Aorta (tissue), 5 donors: ENCODE measurements at regions not wholly inside any gene's neighbourhood (a gene's known extent, or its start where the extent isn't known, plus 50 kb on each side); places are given as distances from the start of the nearest gene placed in this dataset.
"Not testable (repeated sequence)": the region's sequence is repeated elsewhere in the genome, so short reads cannot be mapped to it uniquely, and the experiment has no call there.

Experiments
- ATAC-seq: fragments of 200-7000 bp; cut with Tn5 transposase; one replicate; pipeline ENCODE4 v1.9.1; 2022; ENCODE audit warnings: moderate library complexity; ENCODE audit not compliant: low FRiP score
- DNase-seq, 2 donors: peaks; one replicate each; pipeline ENCODE4 v3.0.0-alpha.2; 2020
- H3K27ac ChIP-seq, 2 donors: one replicate each; pipeline ENCODE4 v1.5.1; 2013; ENCODE audit warnings: low read length in 2 of 2, mild to moderate bottlenecking in 2 of 2, moderate library complexity in 2 of 2, control low read depth in 1 of 2, inconsistent platforms in 1 of 2, low read depth in 1 of 2
- H3K27me3 ChIP-seq, 2 donors: one replicate each; pipeline ENCODE4 v1.6.1; 2013; ENCODE audit warnings: control low read depth in 1 of 2, low read length in 1 of 2, mild to moderate bottlenecking in 1 of 2, moderate library complexity in 1 of 2; ENCODE audit not compliant: insufficient read depth in 2 of 2, control insufficient read depth in 1 of 2
- H3K36me3 ChIP-seq, 2 donors: one replicate each; pipeline ENCODE4 v1.6.1; 2013; ENCODE audit warnings: control low read depth in 1 of 2, low read length in 1 of 2, mild to moderate bottlenecking in 1 of 2; ENCODE audit not compliant: insufficient read depth in 2 of 2, control insufficient read depth in 1 of 2
- H3K4me1 ChIP-seq, 2 donors: one replicate each; pipeline ENCODE4 v1.6.1; 2013; ENCODE audit warnings: low read length in 2 of 2, control low read depth in 1 of 2, mild to moderate bottlenecking in 1 of 2, moderate library complexity in 1 of 2; ENCODE audit not compliant: insufficient read depth in 2 of 2, control insufficient read depth in 1 of 2
- H3K4me3 ChIP-seq, 2 donors: one replicate each; pipeline ENCODE4 v1.5.1; 2013; ENCODE audit warnings: low read length in 2 of 2, control low read depth in 1 of 2, mild to moderate bottlenecking in 1 of 2
- H3K9me3 ChIP-seq: one replicate; pipeline ENCODE4 v1.6.1; 2013; ENCODE audit warnings: mild to moderate bottlenecking, low read length; ENCODE audit not compliant: control insufficient read depth
- WGBS, 2 donors: extraction: QIAGEN DNeasy Blood & Tissue Kit; methylation state at CpG; one replicate each; pipeline ENCODE4 v1.1.7; 2013; 5-methylcytosine and 5-hydroxymethylcytosine counted together
- intact Hi-C, 2 donors: fragments of 100-400 bp; cut with DNase I; formaldehyde crosslinking; loops; one replicate each; pipeline versions ENCODE4 v1.14.2 to v1.15.0; 2022
- donor health status: healthy with polysubstance abuse.
- donor health status: Bipolar disorder and iron deficiency.
- donor health status: DM: no; HTN: no; CAD: no.
- donor health status: DM: no; HTN: no; CAD: no.
- donor health status: DM: yes; HTN: yes; CAD: no.

DNA sequence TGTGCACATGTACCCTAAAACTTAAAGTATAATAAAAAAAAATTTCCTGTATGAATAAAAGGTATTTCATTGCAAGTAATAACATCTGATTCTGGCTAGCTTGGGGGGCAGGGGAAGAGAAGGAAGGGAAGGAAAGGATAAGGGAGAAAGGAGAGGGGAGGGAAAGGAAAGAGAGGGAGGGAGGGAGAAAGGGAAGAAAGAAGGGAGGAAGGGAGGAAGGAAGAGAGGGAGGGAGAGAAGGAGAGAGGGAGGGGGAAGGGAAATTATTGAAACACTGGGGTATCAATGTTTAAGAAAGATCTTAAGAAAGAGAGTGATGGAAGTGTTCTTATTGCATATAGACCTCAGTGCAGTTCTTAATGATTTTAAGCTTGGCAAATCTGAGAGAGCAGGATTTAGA, 129.8 kb upstream of the ZNF366 start:
- Histone ChIP-seq H3K27ac (no peak overlapping the region), H3K4me1 (no peaks in the 10 kb centered on the region), H3K27me3 (no peaks in the 10 kb centered on the region), H3K36me3 (no peaks in the 10 kb centered on the region), H3K9me3 (no peaks in the 10 kb centered on the region), H3K4me3 (no peak overlapping the region)
- intact Hi-C loops, result no loop called here
- ATAC-seq (no peak), DNase-seq (no peak)

DNA sequence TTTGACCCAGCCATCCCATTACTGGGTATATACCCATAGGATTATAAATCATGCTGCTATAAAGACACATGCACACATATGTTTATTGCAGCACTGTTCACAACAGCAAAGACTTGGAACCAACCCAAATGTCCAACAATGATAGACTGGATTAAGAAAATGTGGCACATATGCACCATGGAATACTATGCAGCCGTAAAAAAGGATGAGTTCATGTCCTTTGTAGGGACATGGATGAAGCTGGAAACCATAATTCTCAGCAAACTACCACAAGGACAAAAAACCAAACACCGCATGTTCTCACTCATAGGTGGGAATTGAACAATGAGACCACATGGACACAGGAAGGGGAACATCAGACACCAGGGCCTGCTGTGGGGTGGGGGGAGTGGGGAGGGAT, 129.4 kb upstream of the ZNF366 start:
- ATAC-seq, H3K27ac ChIP-seq, H3K4me1 ChIP-seq, H3K27me3 ChIP-seq, H3K36me3 ChIP-seq, H3K9me3 ChIP-seq, intact Hi-C loops, H3K4me3 ChIP-seq, DNase-seq: not testable (repeated sequence)
- WGBS, 2 donors, result 97 to 99% methylated on average over 2 of the region's 2 CpGs

DNA sequence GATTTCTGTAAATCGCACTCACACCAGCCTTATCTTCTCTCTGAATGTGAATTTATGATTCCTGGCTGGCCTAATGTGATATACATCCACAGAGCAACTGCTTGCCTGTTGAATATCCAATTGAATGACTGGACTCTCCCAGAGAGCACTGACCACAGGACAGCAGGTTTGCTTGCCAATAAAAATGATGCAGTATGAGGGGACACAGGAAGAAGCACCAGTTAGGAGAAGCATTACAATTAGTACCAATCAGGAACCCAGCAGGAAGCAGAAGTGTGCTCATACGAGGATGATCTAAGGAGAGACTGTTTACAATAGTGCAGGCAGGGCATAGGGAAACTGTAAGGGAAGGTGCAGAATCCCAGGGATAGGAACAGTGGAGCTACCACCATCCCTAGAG, 127.2 kb upstream of the ZNF366 start:
- no peak for DNase-seq
- Histone ChIP-seq H3K4me1 (no peaks in the 10 kb centered on the region), H3K27me3 (no peaks in the 10 kb centered on the region), H3K27ac (no peak overlapping the region), H3K4me3 (no peak overlapping the region), H3K36me3 (no peaks in the 10 kb centered on the region), H3K9me3 (no peaks in the 10 kb centered on the region)
- no peak for ATAC-seq
- 79 to 84% methylated on average over 2 of the region's 2 CpGs for WGBS, 2 donors
- intact Hi-C loops, result no loop called here

DNA sequence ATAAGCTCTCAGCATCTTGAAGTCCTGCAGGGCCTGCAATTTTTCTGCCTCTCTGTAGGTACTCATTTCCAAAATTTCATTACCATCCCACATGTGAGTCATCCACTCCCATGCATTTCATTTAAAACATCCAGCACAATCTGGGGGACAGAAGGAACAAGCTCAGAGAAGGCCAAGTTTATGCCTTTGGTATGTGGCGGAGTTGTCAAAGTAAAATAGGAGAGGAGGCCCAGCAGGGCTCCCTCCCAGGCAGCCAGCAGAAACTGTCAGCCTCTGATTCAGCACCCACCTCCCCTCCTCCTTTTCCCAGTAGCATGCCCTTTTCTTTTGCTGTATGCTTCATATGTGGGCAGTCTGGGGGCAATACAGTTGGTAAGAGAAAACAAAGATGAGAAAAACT, 126.4 kb upstream of the ZNF366 start:
- intact Hi-C loops, result no loop called here
- H3K27ac ChIP-seq, result no peak overlapping the region
- H3K27me3 ChIP-seq, result no peaks in the 10 kb centered on the region
- H3K4me3 ChIP-seq, result no peak overlapping the region
- DNase-seq (no peak), ATAC-seq (no peak)
- H3K9me3 ChIP-seq, result no peaks in the 10 kb centered on the region
- 63 to 65% methylated on average over 1 of the region's 1 CpG for WGBS, 2 donors
- H3K36me3 ChIP-seq, result no peaks in the 10 kb centered on the region
- H3K4me1 ChIP-seq, result no peaks in the 10 kb centered on the region

DNA sequence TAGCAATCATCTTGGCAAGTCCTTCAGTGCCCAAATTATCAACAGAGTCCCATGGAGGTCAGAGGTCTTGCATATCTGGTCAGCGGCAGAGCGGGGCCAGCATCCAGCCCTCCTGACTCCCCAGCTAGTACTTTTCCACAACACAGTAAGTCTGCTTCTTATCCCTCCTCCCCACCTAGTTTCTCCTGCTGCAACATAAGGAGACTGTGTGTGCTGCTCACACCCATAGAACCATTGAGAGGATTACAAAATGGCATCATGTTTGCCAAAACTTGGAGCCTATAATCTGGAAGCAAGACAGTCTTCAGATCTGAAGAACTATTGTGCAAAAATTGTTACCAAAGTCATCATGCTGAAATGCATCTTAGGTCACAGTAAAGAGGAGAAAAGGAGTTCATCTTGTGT, 125.8 kb upstream of the ZNF366 start:
- intact Hi-C loops, result no loop called here
- Histone ChIP-seq H3K27me3 (no peaks in the 10 kb centered on the region), H3K27ac (no peak overlapping the region), H3K4me3 (no peak overlapping the region), H3K4me1 (no peaks in the 10 kb centered on the region), H3K36me3 (no peaks in the 10 kb centered on the region), H3K9me3 (no peaks in the 10 kb centered on the region)
- no peak for DNase-seq
- ATAC-seq, result no peak
- WGBS, 2 donors, result 92 to 97% methylated on average over 2 of the region's 2 CpGs

DNA sequence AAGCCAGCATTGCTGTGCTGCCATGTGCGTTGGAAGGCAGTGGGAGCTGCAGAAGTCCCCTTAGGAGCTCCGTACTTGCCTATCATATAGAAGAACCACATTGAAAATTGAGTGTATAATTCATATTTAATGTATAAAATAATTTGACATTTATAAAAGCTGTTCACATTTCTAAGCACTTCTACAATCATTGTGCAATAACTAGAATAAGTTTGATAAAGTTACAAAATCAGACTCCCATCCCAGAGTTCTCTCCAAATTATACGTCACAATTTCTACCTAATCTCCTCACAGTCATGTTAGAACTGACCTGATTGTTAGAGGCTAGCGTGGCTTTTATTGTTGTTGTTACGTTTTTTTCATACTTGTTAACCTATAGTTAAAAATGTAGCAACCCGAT, 123.5 kb upstream of the ZNF366 start:
- intact Hi-C loops, result no loop called here
- H3K27ac ChIP-seq, result no peak overlapping the region
- no peaks in the 10 kb centered on the region for H3K4me1 ChIP-seq
- no peak overlapping the region for H3K4me3 ChIP-seq
- H3K27me3 ChIP-seq, result no peaks in the 10 kb centered on the region
- 97 to 99% methylated on average over 6 of the region's 6 CpGs for WGBS, 2 donors
- ATAC-seq, result no peak
- no peak for DNase-seq
- no peaks in the 10 kb centered on the region for H3K9me3 ChIP-seq
- H3K36me3 ChIP-seq, result no peaks in the 10 kb centered on the region

DNA sequence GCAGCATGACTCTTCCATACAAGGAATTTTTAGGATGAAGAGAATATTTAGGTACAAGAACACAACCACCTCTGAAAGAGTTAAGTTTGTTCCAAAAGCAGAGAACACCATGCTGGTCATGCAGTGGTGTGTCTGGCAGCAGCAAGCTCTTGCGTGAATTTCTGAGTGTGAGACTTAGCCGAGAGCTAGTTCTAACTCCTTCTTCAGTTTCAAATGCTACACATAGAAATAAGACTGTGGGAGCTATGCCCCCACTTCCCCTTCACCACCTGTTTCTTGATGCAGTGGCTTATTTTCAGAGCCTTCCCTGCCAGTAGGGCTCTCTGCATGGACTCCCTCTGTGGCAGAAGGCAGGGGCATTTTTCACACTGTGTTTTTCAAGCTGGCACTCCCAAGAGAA, 122.9 kb upstream of the ZNF366 start:
- H3K4me1 ChIP-seq, result no peaks in the 10 kb centered on the region
- ATAC-seq (no peak), DNase-seq (no peak)
- 83 to 97% methylated on average over 2 of the region's 2 CpGs for WGBS, 2 donors
- H3K27me3 ChIP-seq, result no peaks in the 10 kb centered on the region
- no peaks in the 10 kb centered on the region for H3K9me3 ChIP-seq
- no peaks in the 10 kb centered on the region for H3K36me3 ChIP-seq
- intact Hi-C loops, result no loop called here
- no peak overlapping the region for H3K27ac ChIP-seq
- no peak overlapping the region for H3K4me3 ChIP-seq

DNA sequence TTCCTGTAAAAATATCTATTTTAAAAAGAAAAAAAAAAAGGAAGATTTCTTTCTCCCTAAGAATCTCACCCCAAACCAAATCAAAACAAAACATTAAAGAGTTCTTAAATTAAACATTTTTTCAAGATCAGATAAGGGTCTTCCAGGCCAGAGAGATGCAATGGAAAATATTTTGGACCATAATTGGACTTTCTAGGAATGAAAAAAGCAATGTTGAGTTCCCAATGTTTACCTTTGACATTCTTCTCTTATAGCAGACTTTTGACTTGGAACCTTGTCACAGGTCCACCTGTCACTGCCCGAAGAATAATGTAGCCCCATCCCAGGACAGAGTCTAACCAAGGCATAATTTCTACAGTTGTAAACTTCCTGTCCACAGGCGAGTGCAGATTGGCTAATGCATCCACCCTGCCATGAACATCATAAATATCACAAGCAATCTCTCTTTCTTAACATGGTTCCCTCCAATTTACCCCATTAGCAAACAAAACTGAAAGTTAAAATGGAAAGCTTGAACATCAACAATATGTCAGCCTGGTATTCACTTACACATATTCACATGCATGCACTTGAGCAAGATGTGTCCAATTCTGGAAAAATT, 121.7 kb upstream of the ZNF366 start:
- no peak overlapping the region for H3K4me3 ChIP-seq
- no peaks in the 10 kb centered on the region for H3K27me3 ChIP-seq
- no peaks in the 10 kb centered on the region for H3K36me3 ChIP-seq
- peaks cover 0 to 4% of the 10 kb centered on the region in 2 donors for H3K4me1 ChIP-seq
- DNase-seq (no peak), ATAC-seq (no peak)
- H3K9me3 ChIP-seq, result no peaks in the 10 kb centered on the region
- intact Hi-C loops, result no loop called here
- 24 to 36% methylated on average over 2 of the region's 2 CpGs for WGBS, 2 donors
- H3K27ac ChIP-seq, result no peak overlapping the region

DNA sequence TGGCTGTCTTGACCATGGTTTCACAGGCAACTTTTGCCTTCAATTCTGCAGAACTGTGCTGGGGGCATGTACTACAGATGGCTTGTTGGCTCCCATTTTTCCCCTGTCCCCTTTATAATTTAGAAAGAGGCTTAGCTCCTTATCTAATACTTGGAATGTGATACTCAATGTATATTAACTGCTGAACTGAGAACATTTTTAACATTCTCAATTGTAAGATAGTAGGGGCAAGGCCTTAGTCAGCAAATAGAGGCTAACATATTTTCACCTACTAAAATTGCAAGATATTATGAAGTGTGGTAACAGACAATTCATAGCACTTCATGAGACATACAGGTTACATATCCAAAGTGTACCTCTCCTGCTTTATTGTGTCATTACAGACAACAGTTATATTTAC, 118.1 kb upstream of the ZNF366 start:
- Histone ChIP-seq H3K36me3 (no peaks in the 10 kb centered on the region), H3K9me3 (no peaks in the 10 kb centered on the region), H3K4me1 (peaks cover 0 to 4% of the 10 kb centered on the region in 2 donors), H3K27me3 (no peaks in the 10 kb centered on the region), H3K4me3 (no peak overlapping the region), H3K27ac (no peak overlapping the region)
- intact Hi-C loops, result no loop called here
- ATAC-seq (no peak), DNase-seq (no peak)
